Muscle of leg (tissue), 3 donors: ENCODE measurements at regions not wholly inside any gene's neighbourhood (a gene's known extent, or its start where the extent isn't known, plus 50 kb on each side); places are given as distances from the start of the nearest gene placed in this dataset.

Experiments
- DNase-seq: peaks from one replicate; pipeline ENCODE4 v3.0.0; 2013
- H3K27ac ChIP-seq: one replicate; pipeline ENCODE4 v1.5.1; 2013; ENCODE audit warnings: mild to moderate bottlenecking, low read length, control low read depth
- H3K27me3 ChIP-seq: one replicate; pipeline ENCODE4 v1.6.1; 2013; ENCODE audit warnings: low read length; ENCODE audit not compliant: control insufficient read depth, insufficient read depth
- H3K36me3 ChIP-seq: one replicate; pipeline ENCODE4 v1.6.1; 2013; ENCODE audit warnings: low read length; ENCODE audit not compliant: control insufficient read depth, insufficient read depth
- H3K4me1 ChIP-seq: one replicate; pipeline ENCODE4 v1.6.1; 2013; ENCODE audit warnings: low read length; ENCODE audit not compliant: control insufficient read depth, insufficient read depth
- H3K4me3 ChIP-seq: one replicate; pipeline ENCODE4 v1.5.1; 2013; ENCODE audit warnings: low read length, control low read depth
- H3K9me3 ChIP-seq: replicated peaks from 2 replicates; pipeline ENCODE4 v1.6.1; 2013; ENCODE audit warnings: low read depth, low read length; ENCODE audit not compliant: control insufficient read depth
- WGBS: methylation state at CpG from one replicate; pipeline ENCODE4 v1.1.5; 2013; ENCODE audit warnings: missing lambda C conversion rate; ENCODE audit not compliant: insufficient coverage; 5-methylcytosine and 5-hydroxymethylcytosine counted together

GRCh38 chrX:87727620-87728019 is 210.0 kb downstream of the KLHL4 start:
- H3K27me3 ChIP-seq = peaks cover 2% of the 10 kb centered on the region
- no peaks in the 10 kb centered on the region for H3K36me3 ChIP-seq
- no peak for DNase-seq
- no peaks in the 10 kb centered on the region for H3K9me3 ChIP-seq
- H3K27ac ChIP-seq = no peak overlapping the region
- WGBS = 36% methylated on average over 2 of the region's 3 CpGs
- H3K4me1 ChIP-seq = no peaks in the 10 kb centered on the region
- no peak overlapping the region for H3K4me3 ChIP-seq

- Histone ChIP-seq H3K27ac (no peak overlapping the region), H3K27me3 (peaks cover 2% of the 10 kb centered on the region), H3K9me3 (no peaks in the 10 kb centered on the region), H3K4me1 (no peaks in the 10 kb centered on the region), H3K36me3 (no peaks in the 10 kb centered on the region), H3K4me3 (no peak overlapping the region)
- 72% methylated on average over 9 of the region's 9 CpGs for WGBS
- DNase-seq = no peak
Measured at GRCh38 chrX:87728024-87728423, 210.4 kb downstream of the KLHL4 start.

GRCh38 chrX:87728459-87728858 is 210.9 kb downstream of the KLHL4 start:
- no peaks in the 10 kb centered on the region for H3K9me3 ChIP-seq
- 89% methylated on average over 6 of the region's 7 CpGs for WGBS
- H3K27me3 ChIP-seq = peaks cover 2% of the 10 kb centered on the region
- no peaks in the 10 kb centered on the region for H3K36me3 ChIP-seq
- H3K27ac ChIP-seq = no peak overlapping the region
- H3K4me3 ChIP-seq = no peak overlapping the region
- no peak for DNase-seq
- no peaks in the 10 kb centered on the region for H3K4me1 ChIP-seq

GRCh38 chrX:87732133-87732532 is 214.5 kb downstream of the KLHL4 start:
- Histone ChIP-seq H3K27me3 (no peaks in the 10 kb centered on the region), H3K4me1 (no peaks in the 10 kb centered on the region), H3K36me3 (no peaks in the 10 kb centered on the region), H3K27ac (no peak overlapping the region), H3K4me3 (no peak overlapping the region), H3K9me3 (no peaks in the 10 kb centered on the region)
- DNase-seq = no peak

GRCh38 chrX:87736576-87736975 is 219.0 kb downstream of the KLHL4 start:
- H3K27me3 ChIP-seq = no peaks in the 10 kb centered on the region
- WGBS = no CpG with 5 or more reads among the region's 2 CpGs
- no peaks in the 10 kb centered on the region for H3K36me3 ChIP-seq
- peak; percentile 7 for DNase-seq
- H3K4me3 ChIP-seq = no peak overlapping the region
- no peaks in the 10 kb centered on the region for H3K4me1 ChIP-seq
- no peak overlapping the region for H3K27ac ChIP-seq
- no peaks in the 10 kb centered on the region for H3K9me3 ChIP-seq

- Histone ChIP-seq H3K4me1 (no peaks in the 10 kb centered on the region), H3K36me3 (no peaks in the 10 kb centered on the region), H3K27me3 (no peaks in the 10 kb centered on the region), H3K27ac (no peak overlapping the region), H3K4me3 (no peak overlapping the region), H3K9me3 (no peaks in the 10 kb centered on the region)
- DNase-seq = no peak
- WGBS = no CpG with 5 or more reads among the region's 1 CpG
Measured at GRCh38 chrX:87744391-87744790, 226.8 kb downstream of the KLHL4 start.

- WGBS = 73% methylated on average over 5 of the region's 5 CpGs
Measured at GRCh38 chrX:87755493-87755892, 237.9 kb downstream of the KLHL4 start.

GRCh38 chrX:87788976-87789375 is 271.4 kb downstream of the KLHL4 start:
- Histone ChIP-seq H3K27me3 (peaks cover 2% of the 10 kb centered on the region), H3K27ac (no peak overlapping the region), H3K36me3 (no peaks in the 10 kb centered on the region), H3K4me1 (no peaks in the 10 kb centered on the region), H3K9me3 (peaks cover 5% of the 10 kb centered on the region), H3K4me3 (no peak overlapping the region)
- no peak for DNase-seq

More at GRCh38 chrX:87755493-87755892, 237.9 kb downstream of the KLHL4 start:
- peaks cover 3% of the 10 kb centered on the region for H3K9me3 ChIP-seq
- H3K4me1 ChIP-seq = no peaks in the 10 kb centered on the region
- no peak overlapping the region for H3K27ac ChIP-seq
- no peaks in the 10 kb centered on the region for H3K36me3 ChIP-seq
- H3K27me3 ChIP-seq = no peaks in the 10 kb centered on the region
- DNase-seq = no peak
- no peak overlapping the region for H3K4me3 ChIP-seq

GRCh38 chrX:87798039-87798438 is 280.4 kb downstream of the KLHL4 start:
- no peaks in the 10 kb centered on the region for H3K9me3 ChIP-seq
- no peaks in the 10 kb centered on the region for H3K4me1 ChIP-seq
- H3K27ac ChIP-seq = no peak overlapping the region
- no peaks in the 10 kb centered on the region for H3K36me3 ChIP-seq
- no peak overlapping the region for H3K4me3 ChIP-seq
- peaks cover 2% of the 10 kb centered on the region for H3K27me3 ChIP-seq
- no peak for DNase-seq

- Histone ChIP-seq H3K9me3 (no peaks in the 10 kb centered on the region), H3K4me3 (no peak overlapping the region), H3K36me3 (no peaks in the 10 kb centered on the region), H3K27me3 (peaks cover 2% of the 10 kb centered on the region), H3K27ac (no peak overlapping the region), H3K4me1 (no peaks in the 10 kb centered on the region)
- 53% methylated on average over 4 of the region's 5 CpGs for WGBS
- DNase-seq = no peak
Measured at GRCh38 chrX:87805829-87806490, 288.4 kb downstream of the KLHL4 start.

GRCh38 chrX:87808576-87809243 is 291.1 kb downstream of the KLHL4 start:
- Histone ChIP-seq H3K27me3 (peaks cover 2% of the 10 kb centered on the region), H3K9me3 (no peaks in the 10 kb centered on the region), H3K36me3 (no peaks in the 10 kb centered on the region), H3K4me3 (no peak overlapping the region), H3K27ac (no peak overlapping the region), H3K4me1 (no peaks in the 10 kb centered on the region)
- no peak for DNase-seq
- WGBS = 87% methylated on average over 30 of the region's 35 CpGs
